Putamen (tissue), 1 donor: ENCODE measurements at regions not wholly inside any gene's neighbourhood (a gene's known extent, or its start where the extent isn't known, plus 50 kb on each side); places are given as distances from the start of the nearest gene placed in this dataset.

Source experiments
- DNase-seq: peaks from one replicate; pipeline ENCODE4 v3.0.0-alpha.2; 2016; ENCODE audit warnings: low spot score

- no peak for DNase-seq
Measured at GRCh38 chr15:58324533-58324932, 107.3 kb upstream of the LIPC start.

- DNase-seq = no peak
Measured at GRCh38 chr15:58327958-58328357, 103.8 kb upstream of the LIPC start.

GRCh38 chr15:58329211-58329610 is 102.6 kb upstream of the LIPC start:
- no peak for DNase-seq

DNA sequence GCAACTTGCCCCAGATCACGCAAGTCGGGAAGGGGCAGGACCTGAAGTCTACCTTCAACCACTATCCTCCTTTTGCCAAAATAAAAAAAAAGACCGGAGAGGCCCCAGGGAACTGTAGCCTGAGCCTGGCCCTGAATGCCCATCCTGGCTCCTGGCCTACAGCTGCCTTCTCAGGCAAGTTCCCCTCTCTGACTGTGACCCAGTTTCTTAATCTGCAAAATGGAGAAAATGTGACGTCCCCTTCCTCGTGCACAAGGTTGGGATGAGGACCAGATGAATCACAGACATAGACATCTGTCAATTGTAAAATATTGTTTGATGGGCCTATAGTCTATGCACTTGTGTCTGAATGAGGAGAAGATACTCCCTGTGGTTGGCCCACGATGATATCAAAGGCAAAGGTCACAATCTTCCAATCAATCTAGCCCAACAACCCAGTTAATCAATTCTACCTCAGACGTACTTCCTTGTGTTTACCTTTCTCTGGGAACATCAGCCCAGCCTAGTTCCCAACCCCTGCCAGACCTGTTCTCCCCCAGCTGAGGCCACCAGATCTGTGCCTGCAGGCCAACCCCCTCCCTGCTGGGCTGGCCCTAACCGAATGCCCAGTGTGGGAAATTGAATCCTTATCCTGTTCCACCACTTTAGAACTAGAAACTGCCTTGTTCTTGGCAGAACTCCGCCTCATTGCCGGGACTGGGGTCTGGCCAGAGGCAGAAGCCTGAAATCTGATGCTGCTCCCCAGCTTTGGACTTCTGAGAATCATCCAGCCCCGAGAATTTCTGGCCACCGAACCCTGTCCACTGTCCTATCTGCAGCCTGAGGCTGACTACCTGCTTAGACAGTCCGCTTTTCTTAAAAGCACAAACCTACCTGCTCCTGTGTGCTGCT is 101.8 kb upstream of the LIPC start:
- DNase-seq = no peak

- no peak for DNase-seq
Measured at GRCh38 chr15:58330741-58331559, 100.8 kb upstream of the LIPC start.

DNA sequence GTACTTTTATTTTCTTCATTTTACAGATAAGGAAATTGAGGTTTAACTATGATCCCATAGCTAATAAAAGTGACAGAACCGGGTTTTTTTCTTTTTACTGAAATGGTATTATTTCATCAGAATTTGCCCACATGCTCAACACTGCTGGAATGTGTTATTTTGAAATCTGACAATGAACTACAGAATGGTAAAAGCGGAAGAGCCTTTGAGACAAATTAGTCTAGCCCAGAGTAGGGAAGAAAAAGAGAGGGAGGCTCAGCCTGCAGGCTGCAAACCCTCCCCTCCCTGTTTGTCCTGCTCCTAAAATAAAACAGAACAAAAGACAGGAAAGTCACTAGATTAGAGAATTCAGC is 100.3 kb upstream of the LIPC start:
- no peak for DNase-seq

DNA sequence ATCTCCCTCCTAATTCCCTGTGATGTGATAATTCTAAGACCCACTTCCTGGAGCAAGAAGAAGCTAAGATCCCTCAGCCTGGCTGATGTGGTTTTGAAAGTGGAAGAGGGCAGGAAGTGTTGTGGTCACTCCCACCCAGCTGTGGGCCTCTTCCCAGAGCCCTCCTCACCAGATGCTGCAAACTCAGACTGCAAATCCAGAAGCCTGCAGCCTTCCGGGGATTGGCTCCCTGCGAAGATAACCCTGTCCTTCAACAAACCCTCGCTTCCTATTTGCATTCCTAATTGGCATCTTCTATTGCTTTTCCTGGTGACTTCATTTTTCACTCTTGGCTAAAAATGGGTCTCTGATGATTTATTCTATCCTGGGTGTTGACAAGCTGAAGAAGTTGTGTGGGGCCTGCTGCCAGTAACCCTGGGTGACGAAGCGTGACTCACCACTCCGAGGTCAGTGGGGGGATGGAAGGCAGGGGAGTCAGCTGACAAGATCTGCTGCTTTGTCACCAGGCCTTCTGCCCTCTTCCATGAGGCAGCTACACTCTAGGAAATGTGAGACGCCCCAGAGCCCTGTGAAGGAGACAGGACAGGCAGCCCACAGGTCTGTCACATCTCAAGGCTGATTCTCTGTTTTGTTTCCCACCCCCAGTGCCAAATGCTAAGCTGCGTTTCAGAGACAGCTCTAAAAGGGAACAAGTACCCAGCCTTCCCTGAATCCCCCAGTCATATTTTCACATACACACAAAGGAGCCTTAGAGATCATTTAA is 99.7 kb upstream of the LIPC start:
- peak; percentile 91 for DNase-seq

- DNase-seq = no peak
Measured at GRCh38 chr15:58332676-58333400, 99.0 kb upstream of the LIPC start.

- no peak for DNase-seq
Measured at GRCh38 chr15:58334803-58335202, 97.0 kb upstream of the LIPC start.

GRCh38 chr15:58336161-58336560 is 95.6 kb upstream of the LIPC start:
- DNase-seq = no peak

DNA sequence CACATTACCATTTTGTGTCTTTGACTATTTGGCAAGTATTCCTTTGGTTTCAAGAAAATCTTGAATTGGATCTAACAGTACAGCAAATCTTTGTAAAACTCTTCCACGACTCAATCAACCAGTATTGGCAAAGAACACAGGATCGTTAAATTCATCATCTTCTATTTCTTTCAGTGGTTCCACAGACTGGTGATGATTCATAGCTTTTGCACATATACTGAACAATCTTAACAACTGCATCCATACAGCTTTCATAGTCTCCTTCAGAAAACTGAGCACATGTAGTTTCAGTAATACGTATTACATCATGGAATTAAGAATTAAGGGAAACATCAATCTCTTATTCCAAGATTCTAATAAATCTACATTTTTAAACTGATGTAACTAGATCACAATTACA is 91.6 kb upstream of the LIPC start:
- DNase-seq = no peak

DNA sequence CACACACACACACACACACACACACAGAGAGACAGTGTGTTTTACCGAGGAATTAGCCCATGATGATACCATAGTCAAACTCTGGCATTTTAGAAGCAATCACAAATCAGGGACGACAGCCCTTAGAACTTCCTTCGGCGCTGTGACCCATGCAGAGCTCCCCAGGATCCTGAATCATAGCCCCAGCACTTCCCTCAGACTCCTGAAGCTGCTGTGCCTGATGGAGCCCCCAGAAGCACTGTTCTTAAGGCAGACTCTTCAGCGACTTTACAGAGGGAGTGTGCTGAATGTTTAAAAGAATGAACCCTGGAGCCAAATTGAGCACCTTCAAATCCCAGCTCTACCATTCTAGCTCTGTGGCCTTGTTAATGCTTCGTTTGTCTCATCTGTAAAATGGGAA is 89.3 kb upstream of the LIPC start:
- DNase-seq = no peak

DNA sequence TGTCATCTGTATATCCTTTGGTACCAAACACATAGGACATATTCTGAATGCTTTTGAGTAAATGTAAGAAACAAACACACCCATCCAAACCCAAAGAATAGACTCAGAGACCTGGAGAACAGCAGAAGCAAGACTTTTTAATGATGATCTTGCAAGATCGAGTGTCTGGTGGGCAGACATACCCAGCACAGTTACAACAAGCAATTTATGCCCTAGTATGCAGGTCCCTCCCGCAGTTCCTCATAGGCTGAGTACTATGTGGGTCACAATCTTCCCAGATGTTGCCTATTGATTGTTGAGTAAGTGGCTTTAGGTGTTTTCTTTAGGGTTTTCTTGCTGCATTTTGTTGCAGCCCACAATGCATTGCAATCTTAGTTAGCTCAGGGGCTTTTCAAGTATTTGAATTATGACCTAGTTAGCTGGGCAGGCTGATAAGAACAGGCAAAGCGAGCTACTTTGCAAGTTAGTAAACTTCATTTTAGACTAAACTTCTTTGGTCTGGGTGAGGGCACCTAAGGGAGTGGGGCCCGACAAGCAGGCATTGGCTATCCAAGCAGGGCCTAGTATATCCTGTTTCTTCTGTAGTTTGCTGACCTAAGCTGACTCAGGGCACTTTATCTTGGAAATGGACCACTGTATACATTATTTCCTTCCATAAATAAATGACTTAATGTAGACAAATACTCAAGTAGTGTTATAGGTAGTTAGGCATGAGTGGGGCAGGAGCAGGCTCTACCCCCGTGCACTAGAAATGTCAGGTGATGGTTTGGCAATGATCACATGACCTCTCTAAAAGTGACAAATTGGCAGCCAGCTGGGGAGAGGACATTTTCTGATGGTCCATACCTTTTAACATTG is 87.3 kb upstream of the LIPC start:
- DNase-seq = no peak

- DNase-seq = no peak
Measured at GRCh38 chr15:58346361-58346760, 85.4 kb upstream of the LIPC start.

DNA sequence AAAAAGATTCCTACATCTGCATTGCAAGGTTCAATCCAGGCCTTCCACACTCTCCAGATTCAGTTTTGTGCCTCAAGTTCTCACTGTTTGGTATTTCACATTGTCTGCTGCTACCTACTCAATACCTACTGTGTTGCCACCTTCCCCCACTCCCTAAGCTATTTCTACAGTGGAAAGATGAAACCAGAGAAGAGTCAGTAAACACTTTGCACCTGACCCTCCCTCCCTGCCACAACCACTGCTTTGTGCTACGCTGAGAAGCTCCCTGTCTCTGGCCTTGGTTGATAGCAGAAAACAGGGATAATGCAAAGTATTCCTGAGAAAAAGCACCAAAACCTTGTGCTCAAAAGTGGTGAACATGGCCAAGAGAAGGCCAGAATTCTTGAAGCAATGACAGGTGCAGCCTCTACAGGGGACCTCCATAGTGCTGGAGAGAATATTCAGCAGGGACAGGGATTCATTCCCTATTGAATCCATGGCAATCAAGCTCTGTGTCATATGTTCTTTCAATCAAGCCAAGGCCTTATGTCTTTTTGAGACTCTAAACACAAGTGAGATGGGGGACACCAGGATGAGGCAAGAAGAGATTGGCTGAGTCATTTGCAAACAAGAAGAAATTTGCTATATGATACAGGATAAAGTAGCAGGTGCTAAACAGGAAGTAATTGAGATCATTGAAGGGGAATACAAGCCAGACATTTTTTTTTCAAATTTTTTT is 83.5 kb upstream of the LIPC start:
- no peak for DNase-seq

GRCh38 chr15:58352026-58352929 is 79.5 kb upstream of the LIPC start:
- DNase-seq = no peak

DNA sequence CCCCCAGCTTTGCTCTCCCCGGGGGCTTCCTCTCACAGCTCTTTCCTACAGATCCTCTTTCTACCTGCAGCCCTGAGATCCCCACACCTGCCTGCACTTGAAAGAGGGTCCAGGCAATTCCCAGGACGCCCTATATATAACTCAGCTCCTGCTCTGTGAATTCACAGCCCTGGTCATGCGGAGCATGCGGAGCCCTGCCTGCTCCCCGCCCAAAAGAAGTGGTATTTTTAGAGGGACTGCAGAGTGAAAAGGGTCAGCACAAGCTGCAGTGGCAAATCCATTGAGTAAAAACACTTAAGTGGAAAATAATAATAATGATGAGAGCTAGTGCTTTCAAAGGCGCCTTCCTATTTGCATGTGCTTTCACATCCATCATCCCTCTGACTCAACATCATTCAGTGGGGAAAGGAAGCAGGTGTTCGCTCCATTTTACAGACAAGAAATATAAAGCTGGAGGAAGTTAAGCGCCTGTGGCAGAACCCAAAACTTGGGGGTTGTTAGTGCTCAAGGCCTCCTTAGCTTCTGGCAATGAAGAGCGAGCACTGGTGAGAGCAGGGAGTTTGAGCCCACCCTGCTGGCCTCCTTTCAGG is 76.3 kb upstream of the LIPC start:
- DNase-seq = no peak

- DNase-seq = no peak
Measured at GRCh38 chr15:58355973-58356372, 75.8 kb upstream of the LIPC start.
